Natural killer cell (primary cell): ENCODE measurements at regions not wholly inside any gene's neighbourhood (a gene's known extent, or its start where the extent isn't known, plus 50 kb on each side); places are given as distances from the start of the nearest gene placed in this dataset.

Experiments used
- ATAC-seq, 3 donors: fragments of 150-1000 bp in 2 of 3; fragments of 200-7000 bp in 1 of 3; cut with Tn5 transposase; 1 replicate in 1 of 3; 2 replicates in 2 of 3; pipeline ENCODE4 v1.10.0; 2021; ENCODE audit warnings: mild to moderate bottlenecking in 2 of 3, moderate library complexity in 2 of 3
- DNase-seq, 2 donors: peaks; one replicate each; pipeline versions ENCODE4 v3.0.0 to v3.0.0-alpha.2; 2013 to 2021; ENCODE audit warnings: mixed read lengths in 1 of 2
- H3K27ac ChIP-seq: one replicate; pipeline ENCODE4 v1.5.1; 2013; ENCODE audit warnings: mild to moderate bottlenecking, low read length
- H3K27me3 ChIP-seq: one replicate; pipeline ENCODE4 v1.6.1; 2013; ENCODE audit warnings: low read length; ENCODE audit not compliant: control insufficient read depth, insufficient read depth
- H3K36me3 ChIP-seq: one replicate; pipeline ENCODE4 v1.6.1; 2013; ENCODE audit warnings: low read length; ENCODE audit not compliant: control insufficient read depth, insufficient read depth
- H3K4me1 ChIP-seq: one replicate; pipeline ENCODE4 v1.6.1; 2013; ENCODE audit warnings: low read length; ENCODE audit not compliant: control insufficient read depth, insufficient read depth
- H3K4me3 ChIP-seq: one replicate; pipeline ENCODE4 v1.5.1; 2013; ENCODE audit warnings: low read length
- H3K9me3 ChIP-seq: one replicate; pipeline ENCODE4 v1.6.1; 2013; ENCODE audit warnings: low read length; ENCODE audit not compliant: control insufficient read depth, insufficient read depth
- H3K27ac Mint-ChIP-seq, 2 donors: one replicate each; pipeline ENCODE4 v1.8.0; 2022; ENCODE audit warnings: mild to moderate bottlenecking in 2 of 2, mixed read lengths in 2 of 2, moderate library complexity in 1 of 2
- H3K27me3 Mint-ChIP-seq, 2 donors: one replicate each; pipeline ENCODE4 v1.8.0; 2022; ENCODE audit warnings: low read depth in 2 of 2, mixed read lengths in 2 of 2
- H3K36me3 Mint-ChIP-seq: one replicate; pipeline ENCODE4 v1.8.0; 2022; ENCODE audit warnings: mixed read lengths
- H3K4me1 Mint-ChIP-seq, 2 donors: one replicate each; pipeline ENCODE4 v1.8.0; 2022; ENCODE audit warnings: mixed read lengths in 2 of 2
- H3K4me3 Mint-ChIP-seq: one replicate; pipeline ENCODE4 v1.8.0; 2022; ENCODE audit warnings: mild to moderate bottlenecking, moderate library complexity, mixed read lengths
- H3K9me3 Mint-ChIP-seq, 2 donors: one replicate each; pipeline ENCODE4 v1.8.0; 2022; ENCODE audit warnings: mixed read lengths in 2 of 2
- WGBS: methylation state at CpG from one replicate; pipeline ENCODE4 v1.1.7; 2013; ENCODE audit warnings: missing lambda C conversion rate; ENCODE audit not compliant: insufficient coverage; 5-methylcytosine and 5-hydroxymethylcytosine counted together
- intact Hi-C: fragments of 100-400 bp; cut with micrococcal nuclease; formaldehyde crosslinking; loops from one replicate; pipeline ENCODE4 v1.14.2; 2022
- TF ChIP-seq, protein P1 (sequence below): fragments of 200-600 bp; IDR thresholded peaks from one replicate; pipeline ENCODE4 v1.8.0; 2022; ENCODE audit warnings: antibody characterized with exemption

DNA sequence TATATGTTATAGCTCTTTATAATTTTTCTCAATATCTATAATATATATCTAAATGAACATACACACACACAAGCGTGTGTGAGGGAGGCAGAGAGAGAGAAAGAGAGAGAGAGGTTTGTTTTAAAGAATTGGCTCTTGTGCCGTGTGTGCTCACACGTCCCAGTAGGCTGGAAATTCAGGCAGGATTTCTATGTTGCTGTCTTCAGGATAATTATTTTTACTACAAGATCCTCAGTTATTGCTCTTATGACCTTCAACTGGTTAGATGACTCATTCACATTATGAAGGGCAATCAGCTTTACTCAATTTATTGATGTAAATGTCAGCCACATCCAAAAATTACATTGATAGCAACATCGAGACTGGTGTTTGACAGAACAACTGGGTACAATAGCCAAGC is 1520.7 kb upstream of the PCDH7 start:
- DNase-seq, result no peak
- Mint-ChIP-seq H3K36me3 (peaks cover 6% of the 10 kb centered on the region), H3K27ac (no peak overlapping the region), H3K27me3 (no peaks in the 10 kb centered on the region), H3K4me1 (no peaks in the 10 kb centered on the region), H3K9me3 (peaks cover 15% of the 10 kb centered on the region in 2 donors), H3K4me3 (no peak overlapping the region)
- Histone ChIP-seq H3K4me3 (no peak overlapping the region), H3K27me3 (no peaks in the 10 kb centered on the region), H3K4me1 (no peaks in the 10 kb centered on the region), H3K9me3 (no peaks in the 10 kb centered on the region), H3K36me3 (no peaks in the 10 kb centered on the region), H3K27ac (no peak overlapping the region)
- TF ChIP-seq, protein P1, sequence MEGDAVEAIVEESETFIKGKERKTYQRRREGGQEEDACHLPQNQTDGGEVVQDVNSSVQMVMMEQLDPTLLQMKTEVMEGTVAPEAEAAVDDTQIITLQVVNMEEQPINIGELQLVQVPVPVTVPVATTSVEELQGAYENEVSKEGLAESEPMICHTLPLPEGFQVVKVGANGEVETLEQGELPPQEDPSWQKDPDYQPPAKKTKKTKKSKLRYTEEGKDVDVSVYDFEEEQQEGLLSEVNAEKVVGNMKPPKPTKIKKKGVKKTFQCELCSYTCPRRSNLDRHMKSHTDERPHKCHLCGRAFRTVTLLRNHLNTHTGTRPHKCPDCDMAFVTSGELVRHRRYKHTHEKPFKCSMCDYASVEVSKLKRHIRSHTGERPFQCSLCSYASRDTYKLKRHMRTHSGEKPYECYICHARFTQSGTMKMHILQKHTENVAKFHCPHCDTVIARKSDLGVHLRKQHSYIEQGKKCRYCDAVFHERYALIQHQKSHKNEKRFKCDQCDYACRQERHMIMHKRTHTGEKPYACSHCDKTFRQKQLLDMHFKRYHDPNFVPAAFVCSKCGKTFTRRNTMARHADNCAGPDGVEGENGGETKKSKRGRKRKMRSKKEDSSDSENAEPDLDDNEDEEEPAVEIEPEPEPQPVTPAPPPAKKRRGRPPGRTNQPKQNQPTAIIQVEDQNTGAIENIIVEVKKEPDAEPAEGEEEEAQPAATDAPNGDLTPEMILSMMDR, result no peak
- intact Hi-C loops, result no loop called here
- ATAC-seq, result no peak
- WGBS, result 95% methylated on average over 3 of the region's 4 CpGs

DNA sequence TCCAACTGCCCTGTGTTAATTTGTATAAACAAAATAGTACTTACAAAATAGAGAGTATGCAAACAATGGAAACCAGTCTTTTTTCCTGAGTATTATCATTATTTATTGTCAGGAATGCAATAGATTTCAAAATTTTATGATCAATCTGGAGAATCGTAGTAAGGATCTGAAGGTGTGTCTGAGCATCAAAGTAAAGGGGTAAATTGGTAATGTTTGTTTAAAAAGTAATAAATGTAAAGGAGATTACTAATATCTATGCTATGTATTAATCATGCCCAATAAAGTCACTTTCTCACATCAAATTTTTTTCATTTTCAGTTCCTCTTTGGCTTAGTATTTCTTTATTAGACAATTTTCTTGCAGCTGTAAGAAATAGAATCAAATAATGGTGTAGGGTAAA is 1507.1 kb upstream of the PCDH7 start:
- Mint-ChIP-seq H3K4me3 (no peak overlapping the region), H3K4me1 (no peaks in the 10 kb centered on the region), H3K9me3 (peaks cover 7 to 10% of the 10 kb centered on the region in 2 donors), H3K27me3 (no peaks in the 10 kb centered on the region), H3K27ac (no peak overlapping the region), H3K36me3 (no peaks in the 10 kb centered on the region)
- no peaks in the 10 kb centered on the region for H3K4me1 ChIP-seq
- ATAC-seq (no peak), DNase-seq (no peak)
- no peaks in the 10 kb centered on the region for H3K27me3 ChIP-seq
- H3K27ac ChIP-seq, result no peak overlapping the region
- no peak overlapping the region for H3K4me3 ChIP-seq
- H3K36me3 ChIP-seq, result no peaks in the 10 kb centered on the region
- TF ChIP-seq, protein P1, result no peak
- WGBS, result no CpG with 5 or more reads among the region's 1 CpG
- no peaks in the 10 kb centered on the region for H3K9me3 ChIP-seq
- intact Hi-C loops, result no loop called here

DNA sequence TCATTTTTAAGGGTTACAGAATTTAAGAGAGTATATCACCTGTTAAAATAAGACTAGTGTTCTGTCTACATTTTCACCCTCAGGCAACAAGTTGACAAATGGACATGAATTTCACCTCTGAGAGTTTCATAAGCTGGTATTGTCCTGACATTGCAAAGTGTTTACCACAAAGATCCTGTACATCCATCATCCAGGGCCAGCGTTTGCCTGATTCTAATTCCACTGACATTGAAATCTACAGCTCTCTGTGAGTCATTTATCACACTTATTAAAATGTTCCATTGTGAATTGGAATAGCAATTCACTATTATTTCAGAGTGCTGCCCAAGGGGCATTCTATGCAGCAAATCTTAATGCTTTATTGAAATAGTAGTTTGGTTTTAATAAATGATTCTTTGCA is 1499.4 kb upstream of the PCDH7 start:
- Histone ChIP-seq H3K9me3 (no peaks in the 10 kb centered on the region), H3K36me3 (no peaks in the 10 kb centered on the region), H3K4me3 (no peak overlapping the region), H3K4me1 (no peaks in the 10 kb centered on the region), H3K27ac (no peak overlapping the region), H3K27me3 (no peaks in the 10 kb centered on the region)
- TF ChIP-seq, protein P1, result no peak
- DNase-seq, result no peak
- Mint-ChIP-seq H3K27me3 (no peaks in the 10 kb centered on the region), H3K27ac (no peak overlapping the region), H3K36me3 (no peaks in the 10 kb centered on the region), H3K9me3 (peaks cover 2 to 4% of the 10 kb centered on the region in 2 donors), H3K4me1 (no peaks in the 10 kb centered on the region), H3K4me3 (no peak overlapping the region)
- 40% methylated on average over 1 of the region's 1 CpG for WGBS
- no peak for ATAC-seq
- intact Hi-C loops, result no loop called here

DNA sequence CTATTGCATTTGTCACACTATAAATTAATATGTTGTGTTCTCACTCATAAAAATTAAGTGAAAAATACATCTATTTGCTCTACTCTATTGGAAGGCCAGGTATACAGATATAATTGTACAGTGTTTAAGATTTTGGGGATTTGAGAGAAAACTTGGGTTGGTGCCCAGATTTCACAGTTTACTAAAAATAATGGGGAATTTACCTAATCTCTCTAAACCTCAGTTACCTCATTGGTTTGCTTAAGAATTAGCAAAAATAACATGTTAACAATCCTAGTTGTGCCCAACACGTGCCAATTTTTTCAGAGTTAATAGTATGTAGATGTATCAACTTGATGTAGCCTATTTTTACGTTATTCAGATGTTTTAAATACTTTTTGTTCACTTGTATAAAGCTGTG is 1495.3 kb upstream of the PCDH7 start:
- H3K27ac Mint-ChIP-seq, result no peak overlapping the region
- intact Hi-C loops, result no loop called here
- H3K9me3 Mint-ChIP-seq, result peaks cover 8 to 9% of the 10 kb centered on the region in 2 donors
- WGBS, result no CpG with 5 or more reads among the region's 2 CpGs
- H3K4me1 ChIP-seq, result no peaks in the 10 kb centered on the region
- H3K27ac ChIP-seq, result no peak overlapping the region
- peaks cover 8% of the 10 kb centered on the region for H3K9me3 ChIP-seq
- H3K4me3 ChIP-seq, result no peak overlapping the region
- TF ChIP-seq, protein P1, result no peak
- ATAC-seq (no peak), DNase-seq (no peak)
- no peaks in the 10 kb centered on the region for H3K27me3 ChIP-seq
- no peaks in the 10 kb centered on the region for H3K27me3 Mint-ChIP-seq
- peaks cover 7% of the 10 kb centered on the region for H3K36me3 Mint-ChIP-seq
- H3K4me1 Mint-ChIP-seq, result no peaks in the 10 kb centered on the region
- H3K36me3 ChIP-seq, result no peaks in the 10 kb centered on the region
- no peak overlapping the region for H3K4me3 Mint-ChIP-seq
